SK-N-DZ (cell line): ENCODE measurements at regions not wholly inside any gene's neighbourhood (a gene's known extent, or its start where the extent isn't known, plus 50 kb on each side); places are given as distances from the start of the nearest gene placed in this dataset.

Source experiments
- DNase-seq: peaks from one replicate; pipeline ENCODE4 v3.0.0-alpha.2; 2015; ENCODE audit warnings: low spot score

GRCh38 chr15:39444735-39445470 lies 136.0 kb upstream of the THBS1 start:
- no peak for DNase-seq

- no peak for DNase-seq
These were observed 134.9 kb upstream of the THBS1 start for GRCh38 chr15:39445931-39446330.

DNA sequence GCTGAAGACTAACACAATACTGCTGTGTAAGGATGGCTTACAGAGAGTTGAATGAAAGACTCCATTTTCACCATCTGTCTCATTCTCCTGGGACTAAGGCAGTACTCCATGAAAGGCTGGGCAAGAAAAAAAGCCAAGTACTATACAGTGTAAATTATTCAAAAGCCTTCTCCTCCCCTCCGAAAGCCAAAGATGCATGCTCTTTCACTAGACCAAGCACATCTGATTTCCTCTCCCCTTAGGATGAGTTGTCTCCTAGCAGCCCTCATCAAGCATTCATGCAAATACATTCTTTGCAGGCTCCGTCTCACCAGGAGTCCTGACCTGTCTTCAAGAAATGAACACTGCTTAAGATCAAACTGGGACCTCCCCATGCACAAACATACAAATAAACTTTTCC lies 133.5 kb upstream of the THBS1 start:
- no peak for DNase-seq

- DNase-seq, result no peak
These were observed 133.0 kb upstream of the THBS1 start for GRCh38 chr15:39447881-39448280.

DNA sequence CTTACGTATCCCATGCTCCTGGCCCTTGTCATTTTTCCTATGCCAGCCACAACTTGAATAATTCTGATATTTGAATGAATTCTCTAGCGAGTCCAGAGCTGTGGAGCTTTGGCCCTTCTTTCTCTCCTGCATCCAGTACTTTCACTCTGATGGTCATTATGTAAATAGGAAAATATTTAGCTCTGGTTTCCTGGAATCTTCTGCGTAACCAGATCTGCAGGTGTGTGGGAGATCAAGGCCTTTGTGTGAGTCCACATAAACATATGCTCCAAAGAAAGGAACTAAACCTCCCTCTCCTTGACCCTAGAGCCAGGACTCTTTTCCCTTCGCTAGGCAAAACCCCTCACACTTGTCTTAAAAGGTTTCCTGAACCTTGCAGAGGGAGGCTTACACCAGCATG lies 132.5 kb upstream of the THBS1 start:
- no peak for DNase-seq

DNA sequence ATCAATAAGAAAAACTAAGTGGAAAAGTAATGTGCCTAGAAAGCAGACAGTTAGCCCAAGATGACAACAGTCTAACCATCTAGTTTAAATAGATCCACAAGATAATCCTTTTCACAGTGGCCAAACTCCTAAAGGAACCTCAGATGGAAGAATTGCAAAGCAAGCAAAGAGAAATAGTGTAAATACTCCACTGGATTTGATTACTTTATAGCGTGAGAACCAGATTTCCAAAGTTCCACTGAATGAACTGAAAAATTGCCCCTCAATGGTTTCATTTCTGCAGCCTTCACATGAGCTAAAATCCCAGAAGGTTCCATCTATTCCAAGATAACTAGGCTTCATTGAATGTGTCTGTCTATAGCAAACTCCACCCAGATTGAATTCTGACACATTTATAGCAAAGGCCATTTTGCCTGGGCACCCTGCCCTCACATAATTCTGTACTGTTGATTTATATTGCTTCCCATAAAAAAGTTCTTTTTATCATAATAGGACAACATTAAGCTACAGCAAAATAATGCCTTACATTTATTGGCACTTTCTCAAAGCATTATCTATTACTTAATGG lies 129.7 kb upstream of the THBS1 start:
- DNase-seq, result no peak

DNA sequence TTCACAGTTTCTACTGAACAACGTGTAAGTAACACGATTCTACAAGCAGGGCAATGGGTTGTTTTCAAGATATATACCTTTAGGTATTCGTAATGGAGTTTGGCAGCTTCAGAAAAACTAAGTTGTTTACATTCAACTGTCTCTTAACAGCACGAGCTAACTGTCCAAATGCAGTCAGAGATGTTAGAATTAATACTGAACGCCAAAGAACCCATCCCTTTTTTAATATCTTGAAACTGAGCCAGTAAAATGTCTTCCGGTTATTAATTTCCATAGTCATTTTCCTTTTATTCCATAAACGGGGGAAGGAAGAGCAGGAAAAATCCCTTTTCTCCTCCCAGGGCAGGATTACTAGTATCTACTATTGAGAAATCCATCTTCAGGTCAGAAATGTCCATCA lies 129.0 kb upstream of the THBS1 start:
- DNase-seq, result no peak

DNA sequence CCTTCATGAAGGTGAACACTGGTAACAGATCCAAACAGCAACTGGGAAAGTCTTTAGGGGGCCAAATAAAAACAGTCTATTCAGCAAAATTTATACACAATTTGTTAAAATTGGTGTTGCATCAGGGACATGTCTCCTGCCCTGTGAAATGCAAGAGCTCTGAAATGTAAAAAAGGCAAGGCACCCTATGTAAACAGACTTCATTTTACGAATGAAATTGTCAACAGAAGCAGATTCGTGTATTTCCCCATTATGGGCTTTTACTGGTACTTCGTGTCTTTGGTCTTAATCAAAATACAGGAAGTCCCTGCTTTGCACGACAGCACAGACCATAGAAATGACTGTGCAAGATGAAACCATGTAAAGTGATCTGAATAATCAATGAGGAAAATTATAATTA lies 127.3 kb upstream of the THBS1 start:
- no peak for DNase-seq

DNA sequence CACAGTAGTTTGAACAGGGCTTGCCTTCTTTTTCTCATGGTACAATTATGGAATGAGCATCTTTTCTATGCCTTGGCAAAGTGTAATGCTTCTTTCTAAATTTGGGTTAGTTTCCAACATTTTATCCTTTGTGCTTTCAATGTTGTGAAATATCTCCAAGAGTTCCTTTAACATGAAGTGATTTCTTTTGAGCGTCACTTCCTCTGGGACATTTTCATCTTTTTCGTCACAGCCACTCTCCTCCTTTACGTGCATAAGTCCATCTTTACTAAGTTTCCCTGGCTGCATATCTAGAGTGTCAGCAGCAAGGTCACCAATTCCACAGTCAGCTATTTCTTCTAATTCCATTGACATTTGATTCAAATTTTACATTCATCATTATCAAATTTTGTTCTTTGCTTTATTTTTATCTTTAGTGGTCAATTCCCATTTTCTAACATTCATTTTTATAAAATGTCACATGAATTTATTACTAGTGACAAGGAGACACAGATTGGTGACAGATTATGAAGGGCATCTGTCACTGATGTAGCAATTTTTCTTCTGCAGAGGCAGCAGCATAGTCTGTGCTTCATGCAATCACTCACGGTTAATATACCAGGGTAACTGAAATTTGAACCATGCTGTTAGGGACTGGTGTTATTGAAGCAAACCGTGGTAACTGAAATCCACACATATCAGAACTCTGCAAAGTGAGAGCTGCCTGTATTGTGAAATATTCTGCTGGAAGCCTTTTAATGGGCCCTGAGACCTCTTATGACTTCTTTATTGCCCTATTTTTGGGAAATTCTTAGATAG lies 126.5 kb upstream of the THBS1 start:
- DNase-seq, result peak; percentile 35

DNA sequence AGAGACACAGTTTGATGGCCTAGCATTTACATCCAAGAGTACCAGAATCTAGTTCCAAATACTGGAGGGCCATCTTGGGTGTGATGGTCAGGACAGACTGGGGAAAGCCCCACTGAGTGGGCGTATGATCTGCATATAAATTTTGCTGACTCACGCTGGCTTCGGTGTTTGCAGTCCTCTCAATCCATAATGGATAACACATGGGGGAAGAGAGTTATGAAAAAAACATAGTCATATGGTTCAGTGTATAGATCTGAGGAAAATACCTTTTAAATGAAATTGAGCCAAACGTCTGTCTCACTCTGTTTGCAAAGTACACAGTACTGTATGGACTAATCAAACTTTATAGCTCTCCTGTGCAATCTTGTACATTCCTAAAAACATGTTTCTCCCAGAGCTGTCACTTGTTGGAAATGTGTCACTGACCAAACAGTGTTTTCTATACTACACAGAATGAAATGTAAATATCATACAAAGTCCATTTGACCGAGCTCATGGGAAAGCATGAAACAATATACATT lies 125.3 kb upstream of the THBS1 start:
- peak; percentile 6 for DNase-seq

DNA sequence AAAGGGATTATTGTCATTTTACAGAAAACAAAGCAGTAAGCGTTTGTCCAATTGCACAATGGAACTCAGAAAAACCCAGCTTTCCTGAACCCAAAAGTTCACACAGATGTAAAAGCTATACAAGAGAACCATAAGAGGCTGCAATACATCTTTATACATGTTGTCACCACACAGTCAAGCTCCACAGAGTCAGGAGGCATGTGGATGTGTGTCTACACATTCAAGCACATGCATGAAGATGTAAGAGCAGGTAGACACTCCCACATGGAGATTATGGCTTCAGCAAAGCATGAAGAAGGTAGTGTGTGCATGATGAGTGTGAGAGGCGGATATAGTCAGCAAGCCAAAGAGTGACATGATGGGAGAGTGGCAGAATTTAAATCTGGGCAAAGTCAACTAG lies 124.7 kb upstream of the THBS1 start:
- DNase-seq, result no peak

DNA sequence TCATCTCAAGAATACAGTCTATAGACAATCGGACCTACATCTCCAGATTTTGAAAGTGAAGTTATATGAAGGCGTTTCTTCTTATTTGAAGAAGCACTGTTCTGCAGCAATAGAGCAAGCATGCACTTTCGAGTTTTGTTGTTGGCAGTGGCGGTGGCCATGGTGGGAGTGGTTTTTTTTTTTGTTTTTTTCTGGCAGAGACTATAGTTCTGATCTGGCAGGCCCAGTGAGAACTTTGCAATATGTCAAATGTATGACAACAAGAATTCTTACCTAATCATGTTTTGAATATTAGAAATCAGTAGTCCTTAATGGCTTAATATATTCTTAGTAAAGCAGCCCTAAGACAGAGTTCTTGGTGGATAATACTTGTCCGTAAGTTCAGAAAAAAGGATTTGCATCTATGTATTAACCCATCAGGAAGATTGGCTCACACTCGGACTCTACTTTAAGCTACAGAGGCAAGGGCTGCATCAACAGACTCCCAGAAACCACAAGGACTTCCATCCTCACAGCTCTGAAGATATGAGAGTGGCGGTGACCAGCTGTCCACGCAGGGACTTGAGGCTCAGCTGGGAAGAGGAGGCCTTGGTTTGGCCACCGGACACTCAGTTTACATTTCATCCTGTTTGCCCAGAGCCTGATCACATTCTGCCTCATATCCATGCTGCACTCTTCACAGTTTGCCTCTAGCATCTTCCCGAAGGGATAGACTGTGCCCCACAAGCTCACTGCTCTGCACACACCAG lies 124.1 kb upstream of the THBS1 start:
- no peak for DNase-seq

GRCh38 chr15:39458131-39458530 lies 122.7 kb upstream of the THBS1 start:
- no peak for DNase-seq

- DNase-seq, result no peak
These were observed 121.3 kb upstream of the THBS1 start for GRCh38 chr15:39459548-39459947.

GRCh38 chr15:39460748-39461147 lies 120.1 kb upstream of the THBS1 start:
- no peak for DNase-seq

- DNase-seq, result no peak
These were observed 119.2 kb upstream of the THBS1 start for GRCh38 chr15:39461536-39462130.

- no peak for DNase-seq
These were observed 118.2 kb upstream of the THBS1 start for GRCh38 chr15:39462691-39463090.

GRCh38 chr15:39465843-39466749 lies 114.8 kb upstream of the THBS1 start:
- no peak for DNase-seq

GRCh38 chr15:39466750-39467105 lies 114.2 kb upstream of the THBS1 start:
- no peak for DNase-seq

DNA sequence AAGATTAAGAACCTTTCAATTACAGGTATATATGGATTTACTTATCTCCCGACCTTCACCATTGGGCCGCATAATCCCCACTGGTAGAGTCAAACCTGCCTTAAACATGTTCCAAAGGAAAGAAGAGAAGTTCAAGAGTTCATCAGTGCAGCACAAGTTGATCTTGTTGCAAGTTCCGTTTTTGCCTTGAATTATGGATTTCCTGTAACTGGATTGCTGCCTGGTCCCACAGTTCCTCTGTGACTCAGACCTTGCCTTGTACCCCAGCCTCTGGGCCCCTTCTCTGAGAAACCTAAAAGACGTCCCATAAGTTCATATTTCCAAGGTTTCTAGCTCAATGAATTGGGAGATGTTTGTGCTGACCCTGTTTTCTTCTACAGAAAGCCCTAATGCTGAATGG lies 112.5 kb upstream of the THBS1 start:
- DNase-seq, result no peak

GRCh38 chr15:39468828-39469227 lies 112.1 kb upstream of the THBS1 start:
- DNase-seq, result no peak
